H1 (cell line): ENCODE measurements at regions not wholly inside any gene's neighbourhood (a gene's known extent, or its start where the extent isn't known, plus 50 kb on each side); places are given as distances from the start of the nearest gene placed in this dataset.
"Not testable (repeated sequence)": the region's sequence is repeated elsewhere in the genome, so short reads cannot be mapped to it uniquely, and the experiment has no call there.

Experiments
- CTCF ChIA-PET: fragments of 300-600 bp; sonication (Branson Sonifier 250); formaldehyde crosslinking; loops from one replicate; lab custom pipeline; 2021; ENCODE audit not compliant: partially characterized antibody; lab: Charles Lee
- POLR2A ChIA-PET: fragments of 300-600 bp; sonication (Branson Sonifier 250); formaldehyde crosslinking; loops from one replicate; lab custom pipeline; 2021; ENCODE audit warnings: inconsistent platforms; ENCODE audit not compliant: partially characterized antibody; lab: Charles Lee
- DNase-seq, 2 experiments: peaks; one replicate each; pipeline versions ENCODE4 v3.0.0 to v3.0.0-alpha.2; 2010 to 2022; ENCODE audit warnings: low spot score in 2 of 2, low read depth in 1 of 2, mixed read lengths in 1 of 2
- FAIRE-seq: peaks from 2 replicates; lab custom pipeline; 2011; peaks lifted over from hg19 to GRCh38; lab: Jason Lieb, UNC
- H2AFZ ChIP-seq: 2 replicates; pipeline ENCODE4 v1.8.1; 2012; ENCODE audit warnings: low read length, inconsistent platforms
- H2AK5ac ChIP-seq: 2 replicates; pipeline ENCODE4 v1.6.1; 2013; ENCODE audit warnings: low read depth, low read length
- H2BK120ac ChIP-seq: replicated peaks from 2 replicates; pipeline ENCODE3; 2013; ENCODE audit warnings: low read depth, low read length, inconsistent platforms
- H2BK12ac ChIP-seq: 2 replicates; pipeline ENCODE4 v1.6.1; 2013; ENCODE audit warnings: low read depth, low read length
- H2BK15ac ChIP-seq: 2 replicates; pipeline ENCODE4 v1.6.1; 2013; ENCODE audit warnings: low read length
- H2BK20ac ChIP-seq: 2 replicates; pipeline ENCODE4 v1.6.1; 2013; ENCODE audit warnings: low read length
- H2BK5ac ChIP-seq: 2 replicates; pipeline ENCODE4 v1.6.1; 2013; ENCODE audit warnings: low read depth, low read length
- H3K14ac ChIP-seq: 2 replicates; pipeline ENCODE4 v1.6.1; 2013; ENCODE audit warnings: inconsistent platforms; ENCODE audit not compliant: insufficient read length
- H3K18ac ChIP-seq: 2 replicates; pipeline ENCODE4 v1.6.1; 2013; ENCODE audit warnings: low read length; ENCODE audit errors: extremely low read depth
- H3K23ac ChIP-seq: 2 replicates; pipeline ENCODE4 v1.6.1; 2013; ENCODE audit warnings: inconsistent platforms; ENCODE audit not compliant: insufficient read length
- H3K23me2 ChIP-seq: 2 replicates; pipeline ENCODE4 v1.6.1; 2013; ENCODE audit warnings: low read depth, low read length
- H3K27ac ChIP-seq: 2 replicates; pipeline ENCODE4 v1.6.1; 2011; ENCODE audit warnings: low read depth, low read length, inconsistent platforms
- H3K27me3 ChIP-seq, 4 experiments: replicated peaks in 1 of 4; 1 replicate in 1 of 4; 2 replicates in 3 of 4; pipeline versions ENCODE4 v1.6.1 to v1.8.1; 2011 to 2013; ENCODE audit warnings: low read length in 3 of 4, mild to moderate bottlenecking in 3 of 4, inconsistent platforms in 2 of 4, mixed read lengths in 2 of 4, moderate library complexity in 1 of 4; ENCODE audit not compliant: control insufficient read depth in 3 of 4, insufficient read depth in 3 of 4; ENCODE audit errors: extremely low read depth in 1 of 4
- H3K36me3 ChIP-seq, 4 experiments: 2 replicates each; pipeline versions ENCODE4 v1.6.1 to v1.8.1; 2011 to 2013; ENCODE audit warnings: mild to moderate bottlenecking in 4 of 4, low read length in 3 of 4, moderate library complexity in 2 of 4, control low read depth in 1 of 4, inconsistent platforms in 1 of 4; ENCODE audit not compliant: insufficient read depth in 4 of 4, control insufficient read depth in 2 of 4
- H3K4ac ChIP-seq: replicated peaks from 2 replicates; pipeline ENCODE3; 2013; ENCODE audit warnings: low read length, low read depth, mixed read lengths, inconsistent platforms; ENCODE audit not compliant: insufficient read length
- H3K4me1 ChIP-seq, 4 experiments: replicated peaks in 1 of 4; 1 replicate in 1 of 4; 2 replicates in 3 of 4; pipeline versions ENCODE4 v1.6.1 to v1.8.1; 2011 to 2013; ENCODE audit warnings: low read length in 3 of 4, inconsistent platforms in 2 of 4, mixed read lengths in 1 of 4; ENCODE audit not compliant: insufficient read depth in 4 of 4, control insufficient read depth in 3 of 4
- H3K4me2 ChIP-seq, 2 experiments: 2 replicates each; pipeline versions ENCODE4 v1.6.1 to v1.8.1; 2011 to 2013; ENCODE audit warnings: low read depth in 2 of 2, low read length in 2 of 2, control low read depth in 1 of 2, inconsistent platforms in 1 of 2, mild to moderate bottlenecking in 1 of 2; ENCODE audit not compliant: insufficient read depth in 1 of 2
- H3K4me3 ChIP-seq, 4 experiments: fragments of 200-600, 300-600 bp in 1 of 4; sonication (generic), shearing (Covaris generic), sonication (Bioruptor Twin) in 1 of 4; 2 replicates each; pipeline versions ENCODE4 v1.5.1 to v1.8.1; 2011 to 2016; ENCODE audit warnings: low read length in 4 of 4, low read depth in 3 of 4, control low read depth in 2 of 4, inconsistent platforms in 2 of 4, mild to moderate bottlenecking in 2 of 4, mixed read lengths in 1 of 4, moderate library complexity in 1 of 4; ENCODE audit not compliant: insufficient read depth in 2 of 4; ENCODE audit errors: extremely low read depth in 1 of 4
- H3K56ac ChIP-seq: replicated peaks from 2 replicates; pipeline ENCODE3; 2013; ENCODE audit warnings: low read depth, mild to moderate bottlenecking, mixed read lengths, low read length, inconsistent platforms; ENCODE audit not compliant: insufficient read length
- H3K79me1 ChIP-seq: 2 replicates; pipeline ENCODE4 v1.6.1; 2013; ENCODE audit warnings: low read depth, low read length, control low read depth
- H3K79me2 ChIP-seq, 2 experiments: 2 replicates each; pipeline versions ENCODE4 v1.6.1 to v1.8.1; 2012 to 2013; ENCODE audit warnings: low read length in 2 of 2, mild to moderate bottlenecking in 2 of 2, inconsistent platforms in 1 of 2; ENCODE audit not compliant: insufficient read depth in 2 of 2, control insufficient read depth in 1 of 2
- H3K9ac ChIP-seq, 4 experiments: replicated peaks in 1 of 4; 1 replicate in 1 of 4; 2 replicates in 3 of 4; pipeline versions ENCODE4 v1.6.1 to v1.8.1; 2011 to 2013; ENCODE audit warnings: low read depth in 3 of 4, low read length in 3 of 4, control low read depth in 2 of 4, mild to moderate bottlenecking in 2 of 4, moderate library complexity in 2 of 4, inconsistent platforms in 1 of 4; ENCODE audit errors: extremely low read depth in 1 of 4
- H3K9me3 ChIP-seq, 2 experiments: 2 replicates each; pipeline versions ENCODE4 v1.6.1 to v1.8.1; 2012 to 2013; ENCODE audit warnings: mild to moderate bottlenecking in 2 of 2, moderate library complexity in 2 of 2, control low read depth in 1 of 2, inconsistent platforms in 1 of 2, low read depth in 1 of 2, low read length in 1 of 2, mixed read lengths in 1 of 2; ENCODE audit not compliant: insufficient read depth in 2 of 2
- H4K20me1 ChIP-seq, 2 experiments: replicated peaks in 1 of 2; 2 replicates each; pipeline versions ENCODE3 to v1.8.1; 2011 to 2013; ENCODE audit warnings: inconsistent platforms in 2 of 2, low read length in 2 of 2, mild to moderate bottlenecking in 1 of 2; ENCODE audit not compliant: insufficient read depth in 2 of 2, control insufficient read depth in 1 of 2
- H4K5ac ChIP-seq: 2 replicates; pipeline ENCODE4 v1.6.1; 2013; ENCODE audit warnings: low read length, low read depth, mixed read lengths, inconsistent platforms; ENCODE audit not compliant: insufficient read length
- H4K8ac ChIP-seq: 2 replicates; pipeline ENCODE4 v1.8.0; 2013; ENCODE audit warnings: mild to moderate bottlenecking, moderate library complexity, low read length, inconsistent platforms; ENCODE audit not compliant: insufficient read depth; ENCODE audit errors: extremely low read depth
- H4K91ac ChIP-seq: replicated peaks from 2 replicates; pipeline ENCODE3; 2013; ENCODE audit warnings: low read length, mixed read lengths, inconsistent platforms; ENCODE audit not compliant: insufficient read length
- POLR2A ChIP-seq, 2 experiments: IDR thresholded peaks; 1 replicate in 1 of 2; 2 replicates in 1 of 2; pipeline ENCODE4 v1.6.1; 2011; ENCODE audit warnings: low read depth in 2 of 2, low read length in 2 of 2, mild to moderate bottlenecking in 2 of 2; ENCODE audit errors: control extremely low read depth in 1 of 2
- WGBS, 2 experiments: shearing (Covaris generic) in 1 of 2; methylation state at CpG; one replicate each; pipeline versions ENCODE4 v1.1.6 to v1.1.7; 2013 to 2015; ENCODE audit warnings: low lambda C conversion rate in 2 of 2, mixed read lengths in 2 of 2, inconsistent platforms in 1 of 2, low coverage in 1 of 2, missing lambda C conversion rate in 1 of 2; ENCODE audit not compliant: insufficient replicate concordance in 2 of 2, insufficient coverage in 1 of 2, insufficient read length in 1 of 2; ENCODE audit errors: extremely low coverage in 1 of 2, missing lambda C conversion rate in 1 of 2; 5-methylcytosine and 5-hydroxymethylcytosine counted together

DNA sequence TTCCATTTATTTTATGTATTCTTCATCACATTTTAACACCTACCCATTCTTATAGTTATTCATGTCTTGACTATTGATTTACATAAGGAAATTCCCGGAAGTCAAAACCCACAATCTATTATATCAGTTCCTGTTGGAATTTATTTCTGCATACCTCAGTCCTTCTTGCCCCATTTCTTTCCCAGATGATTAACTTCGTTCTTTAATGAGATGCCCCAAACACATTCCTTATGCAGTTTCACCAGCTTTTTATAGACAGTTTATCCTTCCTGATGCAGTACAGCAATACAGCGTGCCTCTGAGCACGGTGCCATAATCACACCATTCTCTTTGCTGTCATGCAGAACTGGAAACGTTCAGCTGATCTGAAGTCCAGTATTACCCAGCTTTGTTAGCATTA, 175.8 kb upstream of the NANOGP8 start:
- H3K56ac ChIP-seq: no peak overlapping the region
- no peak overlapping the region for H3K4me3 ChIP-seq
- no peaks in the 10 kb centered on the region for H3K23me2 ChIP-seq
- H2BK5ac ChIP-seq: no peak overlapping the region
- H2BK15ac ChIP-seq: no peak overlapping the region
- no peak for TF ChIP-seq POLR2A (IDR thresholded peaks at IDR 0.05; ENCODE audit: control extremely low read depth in 1 of 2, low read depth in 2 of 2, low read length in 2 of 2)
- H3K4ac ChIP-seq: no peak overlapping the region
- H3K4me1 ChIP-seq: 0 out of 7 replicates have a peak, but pooled peaks cover 0 to 2% (median 0%) of the 10 kb centered on the region in 4 experiments
- no peaks in the 10 kb centered on the region for H4K20me1 ChIP-seq
- no peak overlapping the region for H3K14ac ChIP-seq
- no peak overlapping the region for H2AFZ ChIP-seq
- H2BK120ac ChIP-seq: no peak overlapping the region
- H2BK12ac ChIP-seq: no peak overlapping the region
- FAIRE-seq (no peak), DNase-seq (no peak)
- no peaks in the 10 kb centered on the region for H3K9me3 ChIP-seq
- no peak overlapping the region for H3K18ac ChIP-seq
- H4K5ac ChIP-seq: no peak overlapping the region
- no peaks in the 10 kb centered on the region for H3K36me3 ChIP-seq
- H3K23ac ChIP-seq: no peak overlapping the region
- 94% methylated on average over 5 of the region's 5 CpGs; no CpG with 5 or more reads in 1 of the 2 experiments for WGBS, 2 experiments
- H3K27ac ChIP-seq: no peak overlapping the region
- no peaks in the 10 kb centered on the region for H3K79me1 ChIP-seq
- H4K91ac ChIP-seq: no peak overlapping the region
- H3K27me3 ChIP-seq: no peaks in the 10 kb centered on the region
- no peak overlapping the region for H2AK5ac ChIP-seq
- POLR2A ChIA-PET: no interaction called here
- no peak overlapping the region for H3K9ac ChIP-seq
- no peak overlapping the region for H4K8ac ChIP-seq
- no peaks in the 10 kb centered on the region for H3K79me2 ChIP-seq
- H3K4me2 ChIP-seq: no peak overlapping the region
- no peak overlapping the region for H2BK20ac ChIP-seq
- CTCF ChIA-PET: interaction anchor here (0.7 kb wide), 1 partner anchor 184 kb away, joined by 4 read pairs; no protein-coding TSS in a partner anchor

DNA sequence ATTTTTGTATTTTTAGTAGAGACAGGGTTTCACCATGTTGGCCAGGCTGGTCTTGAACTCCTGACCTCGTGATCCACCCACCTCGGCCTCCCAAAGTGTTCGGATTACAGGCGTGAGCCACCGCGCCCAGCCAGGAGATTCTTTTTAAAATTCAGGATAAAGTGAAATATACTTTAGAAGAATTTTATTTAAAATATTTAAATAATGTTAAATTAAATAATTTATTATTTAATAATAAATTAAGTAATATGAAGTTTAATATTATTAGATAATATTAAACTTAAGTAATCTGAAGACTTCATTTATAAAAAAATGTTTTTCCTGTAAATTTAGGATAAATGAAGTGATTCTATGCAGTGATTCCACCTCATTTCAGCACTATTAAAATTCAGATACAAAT, 175.2 kb upstream of the NANOGP8 start:
- H3K23me2 ChIP-seq, H3K4ac ChIP-seq, H2BK12ac ChIP-seq, H4K5ac ChIP-seq, H3K56ac ChIP-seq, H3K4me3 ChIP-seq, H3K27me3 ChIP-seq, H2BK15ac ChIP-seq, H3K4me1 ChIP-seq, FAIRE-seq, H3K9ac ChIP-seq, DNase-seq, H4K20me1 ChIP-seq, H3K23ac ChIP-seq, H3K4me2 ChIP-seq, H3K79me1 ChIP-seq, H2BK20ac ChIP-seq, H4K8ac ChIP-seq, H4K91ac ChIP-seq, H3K79me2 ChIP-seq, H3K18ac ChIP-seq, H2BK5ac ChIP-seq, H3K27ac ChIP-seq, H2AFZ ChIP-seq, H3K36me3 ChIP-seq, H2BK120ac ChIP-seq, H3K9me3 ChIP-seq, H3K14ac ChIP-seq, H2AK5ac ChIP-seq: not testable (repeated sequence)
- WGBS, 2 experiments: 96% methylated on average over 6 of the region's 6 CpGs; no CpG with 5 or more reads in 1 of the 2 experiments
- ChIA-PET CTCF (interaction anchor here (0.7 kb wide), 1 partner anchor 184 kb away, joined by 3 read pairs; no protein-coding TSS in a partner anchor), POLR2A (interaction anchor here (0.6 kb wide), 1 partner anchor 275 kb away, joined by 3 read pairs; no protein-coding TSS in a partner anchor)
